Stomach (tissue), 8 donors: ENCODE measurements at regions not wholly inside any gene's neighbourhood (a gene's known extent, or its start where the extent isn't known, plus 50 kb on each side); places are given as distances from the start of the nearest gene placed in this dataset.
"Not testable (repeated sequence)": the region's sequence is repeated elsewhere in the genome, so short reads cannot be mapped to it uniquely, and the experiment has no call there.

ENCODE experiments used
- DNase-seq, 2 donors: peaks; one replicate each; pipeline versions ENCODE4 v3.0.0 to v3.0.0-alpha.2; 2013 to 2019
- H3K27ac ChIP-seq, 5 donors: fragments of 200-600 bp in 4 of 5; sonication (generic) in 4 of 5; one replicate each; pipeline ENCODE4 v1.5.1; 2013 to 2019; ENCODE audit warnings: mild to moderate bottlenecking in 1 of 5, moderate library complexity in 1 of 5
- H3K27me3 ChIP-seq, 3 donors: fragments of 200-600 bp; sonication (generic); one replicate each; pipeline ENCODE4 v1.5.1; 2017 to 2019; ENCODE audit warnings: mixed run types in 1 of 3
- H3K36me3 ChIP-seq, 4 donors: fragments of 200-600 bp; sonication (generic); 1 replicate in 3 of 4; 2 replicates in 1 of 4; pipeline ENCODE4 v1.5.1; 2016 to 2019
- H3K4me1 ChIP-seq, 4 donors: fragments of 200-600 bp; sonication (generic); one replicate each; pipeline ENCODE4 v1.5.1; 2016 to 2019
- H3K4me3 ChIP-seq, 4 donors: fragments of 200-600 bp; sonication (generic) in 3 of 4; one replicate each; pipeline ENCODE4 v1.5.1; 2016 to 2019; ENCODE audit warnings: mild to moderate bottlenecking in 1 of 4
- H3K9me3 ChIP-seq, 4 donors: fragments of 200-600 bp; sonication (generic); one replicate each; pipeline ENCODE4 v1.5.1; 2016 to 2019
- EP300 ChIP-seq: sonication (generic); formaldehyde crosslinking; IDR thresholded peaks from one replicate; pipeline ENCODE4 v1.6.1; 2017; ENCODE audit warnings: antibody characterized with exemption
- POLR2A ChIP-seq, 4 donors: fragments of 450-650 bp; IDR thresholded peaks; one replicate each; pipeline ENCODE4 v1.6.1; 2016; ENCODE audit warnings: antibody characterized with exemption in 4 of 4, control low read depth in 2 of 4, mild to moderate bottlenecking in 1 of 4, moderate library complexity in 1 of 4
- POLR2AphosphoS5 ChIP-seq, 3 donors: sonication (generic); formaldehyde crosslinking; IDR thresholded peaks; one replicate each; pipeline ENCODE4 v1.6.1; 2016; ENCODE audit warnings: antibody characterized with exemption in 3 of 3
- WGBS, 5 donors: extraction: QIAGEN DNeasy Blood & Tissue Kit in 3 of 5; methylation state at CpG; one replicate each; pipeline versions ENCODE4 v1.1.5 to v1.1.7; 2013 to 2018; 5-methylcytosine and 5-hydroxymethylcytosine counted together
- intact Hi-C: fragments of 100-400 bp; cut with DNase I; formaldehyde crosslinking; loops from one replicate; pipeline ENCODE4 v1.15.1; 2023; ENCODE audit warnings: low total_unique reads
- TF ChIP-seq, protein P1 (sequence below), 7 experiments: fragments of 450-650 bp in 4 of 7; fragments of 200-600 bp in 3 of 7; sonication (generic) in 3 of 7; IDR thresholded peaks; one replicate each; pipeline ENCODE4 v1.5.1; 2016 to 2019; ENCODE audit warnings: antibody characterized with exemption in 7 of 7, control low read depth in 2 of 7, mild to moderate bottlenecking in 1 of 7
- donor health status: healthy with polysubstance abuse.
- donor health status: Bipolar disorder and iron deficiency.
- donor health status: healthy.

GRCh38 chr1:147391114-147391513, 148.6 kb downstream of the CHD1L start:
- no peak overlapping the region for H3K4me3 ChIP-seq
- peaks cover 0 to 11% (median 2%) of the 10 kb centered on the region in 4 donors for H3K9me3 ChIP-seq
- WGBS, 5 donors, result 74 to 93% (median 81%) methylated on average over 8 of the region's 8 CpGs
- peaks cover 0 to 10% (median 0%) of the 10 kb centered on the region in 3 donors for H3K27me3 ChIP-seq
- TF ChIP-seq POLR2A (IDR thresholded peaks at IDR 0.05), result no peak
- no peaks in the 10 kb centered on the region for H3K36me3 ChIP-seq
- no peaks in the 10 kb centered on the region for H3K4me1 ChIP-seq
- DNase-seq, result no peak
- H3K27ac ChIP-seq, result no peak overlapping the region
- intact Hi-C loops, result no loop called here

GRCh38 chr1:147402326-147403045, 138.8 kb upstream of the BCL9 start:
- intact Hi-C loops, H3K4me1 ChIP-seq, H3K27me3 ChIP-seq, H3K27ac ChIP-seq, H3K36me3 ChIP-seq, DNase-seq, H3K4me3 ChIP-seq: not testable (repeated sequence)
- WGBS, 5 donors, result 78 to 79% (median 79%) methylated on average over 19 to 21 of the region's 21 CpGs
- peaks cover 0 to 12% (median 0%) of the 10 kb centered on the region in 4 donors for H3K9me3 ChIP-seq

DNA sequence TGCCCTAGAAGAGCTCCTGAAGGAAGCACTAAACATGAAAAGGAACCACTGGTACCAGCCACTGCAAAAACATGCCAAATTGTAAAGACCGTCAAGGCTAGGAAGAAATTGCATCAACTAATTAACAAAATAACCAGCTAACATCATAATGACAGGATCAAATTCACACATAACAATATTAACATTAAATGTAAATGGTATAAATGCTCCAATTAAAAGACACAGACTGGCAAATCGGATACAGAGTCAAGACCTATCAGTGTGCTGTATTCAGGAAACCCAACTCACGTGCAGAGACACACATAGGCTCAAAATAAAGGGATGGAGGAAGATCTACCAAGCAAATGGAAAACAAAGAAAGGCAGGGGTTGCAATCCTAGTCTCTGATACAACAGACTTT, 137.0 kb upstream of the BCL9 start:
- 79 to 93% (median 89%) methylated on average over 3 of the region's 3 CpGs for WGBS, 5 donors
- H3K27ac ChIP-seq, result not testable (repeated sequence)

GRCh38 chr1:147409886-147410285, 131.4 kb upstream of the BCL9 start:
- TF ChIP-seq POLR2AphosphoS5 (IDR thresholded peaks at IDR 0.05), result no peak
- no peak for TF ChIP-seq POLR2A (IDR thresholded peaks at IDR 0.05)
- TF ChIP-seq, protein P1, sequence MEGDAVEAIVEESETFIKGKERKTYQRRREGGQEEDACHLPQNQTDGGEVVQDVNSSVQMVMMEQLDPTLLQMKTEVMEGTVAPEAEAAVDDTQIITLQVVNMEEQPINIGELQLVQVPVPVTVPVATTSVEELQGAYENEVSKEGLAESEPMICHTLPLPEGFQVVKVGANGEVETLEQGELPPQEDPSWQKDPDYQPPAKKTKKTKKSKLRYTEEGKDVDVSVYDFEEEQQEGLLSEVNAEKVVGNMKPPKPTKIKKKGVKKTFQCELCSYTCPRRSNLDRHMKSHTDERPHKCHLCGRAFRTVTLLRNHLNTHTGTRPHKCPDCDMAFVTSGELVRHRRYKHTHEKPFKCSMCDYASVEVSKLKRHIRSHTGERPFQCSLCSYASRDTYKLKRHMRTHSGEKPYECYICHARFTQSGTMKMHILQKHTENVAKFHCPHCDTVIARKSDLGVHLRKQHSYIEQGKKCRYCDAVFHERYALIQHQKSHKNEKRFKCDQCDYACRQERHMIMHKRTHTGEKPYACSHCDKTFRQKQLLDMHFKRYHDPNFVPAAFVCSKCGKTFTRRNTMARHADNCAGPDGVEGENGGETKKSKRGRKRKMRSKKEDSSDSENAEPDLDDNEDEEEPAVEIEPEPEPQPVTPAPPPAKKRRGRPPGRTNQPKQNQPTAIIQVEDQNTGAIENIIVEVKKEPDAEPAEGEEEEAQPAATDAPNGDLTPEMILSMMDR (IDR thresholded peaks at IDR 0.05), result no peak
- no peak for TF ChIP-seq EP300
- no peak overlapping the region for H3K4me3 ChIP-seq
- H3K4me1 ChIP-seq, result no peaks in the 10 kb centered on the region
- WGBS, 5 donors, result 86 to 96% (median 92%) methylated on average over 1 of the region's 1 CpG
- intact Hi-C loops, result no loop called here
- no peaks in the 10 kb centered on the region for H3K27me3 ChIP-seq
- no peaks in the 10 kb centered on the region for H3K36me3 ChIP-seq
- H3K9me3 ChIP-seq, result peaks cover 0 to 29% (median 4%) of the 10 kb centered on the region in 4 donors
- DNase-seq, result no peak
- no peak overlapping the region for H3K27ac ChIP-seq

More for the DNA sequence above, 137.0 kb upstream of the BCL9 start:
- H3K4me1 ChIP-seq, H3K4me3 ChIP-seq, intact Hi-C loops, H3K36me3 ChIP-seq, DNase-seq, H3K27me3 ChIP-seq: not testable (repeated sequence)
- H3K9me3 ChIP-seq, result peaks cover 0 to 12% (median 0%) of the 10 kb centered on the region in 4 donors

- Histone ChIP-seq H3K27ac (no peak overlapping the region), H3K9me3 (peaks cover 0 to 28% (median 4%) of the 10 kb centered on the region in 4 donors), H3K36me3 (no peaks in the 10 kb centered on the region), H3K27me3 (no peaks in the 10 kb centered on the region), H3K4me1 (no peaks in the 10 kb centered on the region), H3K4me3 (no peak overlapping the region)
- 67 to 83% (median 80%) methylated on average over 4 of the region's 4 CpGs for WGBS, 5 donors
- DNase-seq, result no peak
- TF ChIP-seq EP300 (no peak), POLR2AphosphoS5 (IDR thresholded peaks at IDR 0.05) (no peak), POLR2A (IDR thresholded peaks at IDR 0.05) (no peak)
- TF ChIP-seq, protein P1 (IDR thresholded peaks at IDR 0.05), result no peak
- intact Hi-C loops, result no loop called here
These were observed 128.1 kb upstream of the BCL9 start for GRCh38 chr1:147413110-147413605.

DNA sequence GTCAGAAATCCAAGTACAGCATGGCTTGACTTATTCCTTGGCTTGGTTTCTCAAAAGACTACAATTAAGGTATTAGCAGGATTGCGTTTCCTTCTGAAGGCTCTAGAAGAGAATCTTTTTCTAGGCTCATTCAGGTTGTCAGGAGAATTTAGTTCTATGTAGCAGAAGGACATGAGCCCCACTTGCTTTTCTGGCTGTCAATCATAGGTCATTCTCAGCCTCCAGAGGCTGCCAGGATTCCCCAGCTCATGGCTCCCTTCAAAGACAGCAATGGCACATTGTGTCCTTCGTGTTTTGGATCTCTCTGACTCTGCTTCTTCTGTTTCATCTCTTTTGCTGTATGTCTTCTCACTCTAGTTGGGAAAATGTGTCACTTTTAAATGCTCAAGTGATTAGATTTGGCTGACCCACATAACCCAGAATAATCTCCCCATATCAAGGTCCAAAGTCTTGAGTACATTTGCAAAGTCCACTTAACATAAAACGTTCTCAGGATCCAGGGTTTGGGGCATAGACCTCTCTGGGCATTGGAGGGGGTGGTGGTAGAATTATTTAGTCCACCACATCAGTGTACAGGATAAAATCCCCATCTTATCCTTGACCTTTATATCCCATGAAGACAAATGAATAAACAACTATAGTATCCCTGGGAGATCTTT, 126.7 kb upstream of the BCL9 start:
- WGBS, 5 donors, result 46 to 57% (median 54%) methylated on average over 3 of the region's 3 CpGs
- no peak for DNase-seq
- H3K36me3 ChIP-seq, result no peaks in the 10 kb centered on the region
- TF ChIP-seq, protein P1 (IDR thresholded peaks at IDR 0.05), result no peak
- TF ChIP-seq POLR2AphosphoS5 (IDR thresholded peaks at IDR 0.05) (no peak), POLR2A (IDR thresholded peaks at IDR 0.05) (no peak), EP300 (no peak)
- H3K4me3 ChIP-seq, result no peak overlapping the region
- no peaks in the 10 kb centered on the region for H3K27me3 ChIP-seq
- H3K9me3 ChIP-seq, result peaks cover 0 to 27% (median 3%) of the 10 kb centered on the region in 4 donors
- H3K27ac ChIP-seq, result no peak overlapping the region
- intact Hi-C loops, result no loop called here
- H3K4me1 ChIP-seq, result no peaks in the 10 kb centered on the region
